ENCODE measurements at regions not wholly inside any gene's neighbourhood (a gene's known extent, or its start where the extent isn't known, plus 50 kb on each side); places are given as distances from the start of the nearest gene placed in this dataset.
A peak's percentile ranks its signal among the peaks of the same experiment; 100 is the strongest.
"Not testable (repeated sequence)": the region's sequence is repeated elsewhere in the genome, so short reads cannot be mapped to it uniquely, and the experiment has no call there.

GRCh38 chrY:20891440-20892160, 135.7 kb downstream of the RPS4Y2 start:
- in situ Hi-C loops (cut with MboI; ENCODE audit: low pct_unique_long_range_greater_than_20kb, low sequenced_read_pairs), result no loop called here
- DNase-seq, result no peak

- in situ Hi-C loops (cut with MboI; ENCODE audit: low pct_unique_long_range_greater_than_20kb, low sequenced_read_pairs), result not testable (repeated sequence)
- peak; percentile 42 for DNase-seq
These were observed 169.6 kb downstream of the RPS4Y2 start for GRCh38 chrY:20925350-20926091.

GRCh38 chrY:20929691-20930342, 173.9 kb downstream of the RPS4Y2 start:
- DNase-seq, result no peak
- in situ Hi-C loops (cut with MboI; ENCODE audit: low pct_unique_long_range_greater_than_20kb, low sequenced_read_pairs), result no loop called here

GRCh38 chrY:20936709-20937251, 180.9 kb downstream of the RPS4Y2 start:
- DNase-seq; in situ Hi-C loops (cut with MboI; ENCODE audit: low pct_unique_long_range_greater_than_20kb, low sequenced_read_pairs): not testable (repeated sequence)

- in situ Hi-C loops (cut with MboI; ENCODE audit: low pct_unique_long_range_greater_than_20kb, low sequenced_read_pairs), result no loop called here
These were observed 205.6 kb downstream of the RPS4Y2 start for GRCh38 chrY:20961512-20961911.

GRCh38 chrY:20967828-20968227, 211.9 kb downstream of the RPS4Y2 start:
- no peak for DNase-seq
- in situ Hi-C loops (cut with MboI; ENCODE audit: low pct_unique_long_range_greater_than_20kb, low sequenced_read_pairs), result no loop called here

More at GRCh38 chrY:20961512-20961911, 205.6 kb downstream of the RPS4Y2 start:
- DNase-seq, result peak; percentile 20

GRCh38 chrY:20968237-20968636, 212.3 kb downstream of the RPS4Y2 start:
- no peak for DNase-seq
- in situ Hi-C loops (cut with MboI; ENCODE audit: low pct_unique_long_range_greater_than_20kb, low sequenced_read_pairs), result no loop called here

- in situ Hi-C loops (cut with MboI; ENCODE audit: low pct_unique_long_range_greater_than_20kb, low sequenced_read_pairs), result no loop called here
- DNase-seq, result no peak
These were observed 215.5 kb downstream of the RPS4Y2 start for GRCh38 chrY:20971371-20971770.

- in situ Hi-C loops (cut with MboI; ENCODE audit: low pct_unique_long_range_greater_than_20kb, low sequenced_read_pairs), result no loop called here
- DNase-seq, result no peak
These were observed 230.1 kb downstream of the RPS4Y2 start for GRCh38 chrY:20986037-20986436.

- DNase-seq, result no peak
- in situ Hi-C loops (cut with MboI; ENCODE audit: low pct_unique_long_range_greater_than_20kb, low sequenced_read_pairs), result no loop called here
These were observed 234.2 kb downstream of the RPS4Y2 start for GRCh38 chrY:20990123-20990522.

- in situ Hi-C loops (cut with MboI; ENCODE audit: low pct_unique_long_range_greater_than_20kb, low sequenced_read_pairs), result no loop called here
- DNase-seq, result no peak
These were observed 235.1 kb downstream of the RPS4Y2 start for GRCh38 chrY:20990869-20991548.

GRCh38 chrY:20997355-20997754, 241.4 kb downstream of the RPS4Y2 start:
- in situ Hi-C loops (cut with MboI; ENCODE audit: low pct_unique_long_range_greater_than_20kb, low sequenced_read_pairs), result no loop called here
- no peak for DNase-seq

- in situ Hi-C loops (cut with MboI; ENCODE audit: low pct_unique_long_range_greater_than_20kb, low sequenced_read_pairs), result no loop called here
- no peak for DNase-seq
These were observed 242.1 kb downstream of the RPS4Y2 start for GRCh38 chrY:20998016-20998415.

GRCh38 chrY:20998483-20998882, 242.6 kb downstream of the RPS4Y2 start:
- no peak for DNase-seq
- in situ Hi-C loops (cut with MboI; ENCODE audit: low pct_unique_long_range_greater_than_20kb, low sequenced_read_pairs), result no loop called here

GRCh38 chrY:21001102-21001501, 245.2 kb downstream of the RPS4Y2 start:
- in situ Hi-C loops (cut with MboI; ENCODE audit: low pct_unique_long_range_greater_than_20kb, low sequenced_read_pairs), result no loop called here
- DNase-seq, result no peak

GRCh38 chrY:21003059-21003458, 247.2 kb downstream of the RPS4Y2 start:
- in situ Hi-C loops (cut with MboI; ENCODE audit: low pct_unique_long_range_greater_than_20kb, low sequenced_read_pairs), result no loop called here
- no peak for DNase-seq

GRCh38 chrY:21005531-21005930, 249.6 kb downstream of the RPS4Y2 start:
- DNase-seq, result no peak
- in situ Hi-C loops (cut with MboI; ENCODE audit: low pct_unique_long_range_greater_than_20kb, low sequenced_read_pairs), result no loop called here

- no peak for DNase-seq
- in situ Hi-C loops (cut with MboI; ENCODE audit: low pct_unique_long_range_greater_than_20kb, low sequenced_read_pairs), result no loop called here
These were observed 265.9 kb downstream of the RPS4Y2 start for GRCh38 chrY:21021811-21022210.

GRCh38 chrY:21022326-21023044, 266.6 kb downstream of the RPS4Y2 start:
- in situ Hi-C loops (cut with MboI; ENCODE audit: low pct_unique_long_range_greater_than_20kb, low sequenced_read_pairs), result no loop called here
- peak; percentile 52 for DNase-seq

Measured in KBM-7 (cell line).